ENCODE measurements at regions not wholly inside any gene's neighbourhood (a gene's known extent, or its start where the extent isn't known, plus 50 kb on each side); places are given as distances from the start of the nearest gene placed in this dataset.

DNA sequence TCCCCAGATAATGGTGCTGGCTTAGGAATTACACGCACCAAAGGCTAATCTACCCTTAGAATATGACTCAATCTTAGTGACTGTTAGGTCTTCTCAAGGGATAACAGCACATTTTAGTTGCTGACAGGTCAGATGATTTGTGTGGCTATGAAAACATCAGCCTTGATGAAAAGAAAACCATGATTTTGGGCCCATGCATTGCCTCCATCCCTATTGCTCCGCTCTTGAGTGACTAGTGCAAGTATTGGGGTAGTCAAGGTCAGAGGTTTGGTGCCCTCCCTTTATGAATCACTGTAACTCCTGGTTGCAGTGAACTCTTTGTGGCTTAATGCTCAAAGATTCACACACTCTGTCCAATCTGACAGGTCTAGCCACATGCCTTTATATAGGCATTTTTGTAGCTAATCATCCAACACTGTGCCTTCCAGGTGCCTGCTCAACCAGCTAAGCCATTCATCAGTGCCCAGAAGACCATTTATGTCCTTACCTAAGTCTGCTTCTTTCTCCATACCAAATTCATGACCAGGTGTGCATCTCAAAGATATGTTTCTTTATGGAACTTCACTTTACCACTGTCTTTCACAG lies 251.6 kb downstream of the KCNJ2 start:
- peaks cover 3% of the 10 kb centered on the region for H3K4me1 Mint-ChIP-seq
- H3K36me3 Mint-ChIP-seq: no peaks in the 10 kb centered on the region
- ATAC-seq (no peak), DNase-seq (ENCODE audit: low spot score) (no peak)
- no peak overlapping the region for H3K4me3 Mint-ChIP-seq
- ChIA-PET POLR2A (no interaction called here), CTCF (no interaction called here)
- H3K27ac Mint-ChIP-seq: no peak overlapping the region
- no peaks in the 10 kb centered on the region for H3K9me3 Mint-ChIP-seq
- TF ChIP-seq KAT7 (CRISPR knock-in tag; IDR thresholded peaks at IDR 0.05; ENCODE audit: borderline replicate concordance): no peak
- H3K27me3 Mint-ChIP-seq (ENCODE audit: low read depth): no peaks in the 10 kb centered on the region

DNA sequence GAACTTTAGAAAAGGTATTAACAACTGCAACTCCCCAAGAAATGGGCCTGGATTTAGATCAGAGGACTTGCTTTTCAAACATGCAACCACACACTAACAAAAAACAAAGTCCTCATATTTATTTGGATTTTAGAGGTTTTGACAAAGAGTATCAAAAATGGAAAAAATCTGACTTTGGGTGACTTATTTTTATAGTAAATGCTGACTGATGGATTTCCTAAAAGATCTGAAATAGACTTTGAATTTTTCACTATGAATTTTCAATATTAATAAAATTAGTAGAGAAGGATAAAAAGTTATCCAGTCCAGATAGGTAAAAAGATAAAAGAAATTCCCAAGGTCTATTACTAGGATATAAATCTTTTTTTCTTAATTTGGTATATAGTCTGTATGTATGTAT lies 253.5 kb downstream of the KCNJ2 start:
- Mint-ChIP-seq H3K4me3 (no peak overlapping the region), H3K4me1 (peaks cover 15% of the 10 kb centered on the region), H3K27ac (no peak overlapping the region), H3K36me3 (no peaks in the 10 kb centered on the region), H3K9me3 (no peaks in the 10 kb centered on the region), H3K27me3 (ENCODE audit: low read depth) (no peaks in the 10 kb centered on the region)
- ChIA-PET CTCF (no interaction called here), POLR2A (no interaction called here)
- TF ChIP-seq, protein P1, sequence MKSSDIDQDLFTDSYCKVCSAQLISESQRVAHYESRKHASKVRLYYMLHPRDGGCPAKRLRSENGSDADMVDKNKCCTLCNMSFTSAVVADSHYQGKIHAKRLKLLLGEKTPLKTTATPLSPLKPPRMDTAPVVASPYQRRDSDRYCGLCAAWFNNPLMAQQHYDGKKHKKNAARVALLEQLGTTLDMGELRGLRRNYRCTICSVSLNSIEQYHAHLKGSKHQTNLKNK (CRISPR knock-in tag; IDR thresholded peaks at IDR 0.05): no peak
- no peak for TF ChIP-seq ZNF219 (CRISPR knock-in tag; IDR thresholded peaks at IDR 0.05; ENCODE audit: borderline replicate concordance)
- TF ChIP-seq, protein P2, sequence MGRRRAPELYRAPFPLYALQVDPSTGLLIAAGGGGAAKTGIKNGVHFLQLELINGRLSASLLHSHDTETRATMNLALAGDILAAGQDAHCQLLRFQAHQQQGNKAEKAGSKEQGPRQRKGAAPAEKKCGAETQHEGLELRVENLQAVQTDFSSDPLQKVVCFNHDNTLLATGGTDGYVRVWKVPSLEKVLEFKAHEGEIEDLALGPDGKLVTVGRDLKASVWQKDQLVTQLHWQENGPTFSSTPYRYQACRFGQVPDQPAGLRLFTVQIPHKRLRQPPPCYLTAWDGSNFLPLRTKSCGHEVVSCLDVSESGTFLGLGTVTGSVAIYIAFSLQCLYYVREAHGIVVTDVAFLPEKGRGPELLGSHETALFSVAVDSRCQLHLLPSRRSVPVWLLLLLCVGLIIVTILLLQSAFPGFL (CRISPR knock-in tag; IDR thresholded peaks at IDR 0.05; ENCODE audit: borderline replicate concordance): no peak
- TF ChIP-seq, protein P3, sequence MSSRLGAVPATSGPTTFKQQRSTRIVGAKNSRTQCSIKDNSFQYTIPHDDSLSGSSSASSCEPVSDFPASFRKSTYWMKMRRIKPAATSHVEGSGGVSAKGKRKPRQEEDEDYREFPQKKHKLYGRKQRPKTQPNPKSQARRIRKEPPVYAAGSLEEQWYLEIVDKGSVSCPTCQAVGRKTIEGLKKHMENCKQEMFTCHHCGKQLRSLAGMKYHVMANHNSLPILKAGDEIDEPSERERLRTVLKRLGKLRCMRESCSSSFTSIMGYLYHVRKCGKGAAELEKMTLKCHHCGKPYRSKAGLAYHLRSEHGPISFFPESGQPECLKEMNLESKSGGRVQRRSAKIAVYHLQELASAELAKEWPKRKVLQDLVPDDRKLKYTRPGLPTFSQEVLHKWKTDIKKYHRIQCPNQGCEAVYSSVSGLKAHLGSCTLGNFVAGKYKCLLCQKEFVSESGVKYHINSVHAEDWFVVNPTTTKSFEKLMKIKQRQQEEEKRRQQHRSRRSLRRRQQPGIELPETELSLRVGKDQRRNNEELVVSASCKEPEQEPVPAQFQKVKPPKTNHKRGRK (CRISPR knock-in tag; IDR thresholded peaks at IDR 0.05; ENCODE audit: borderline replicate concordance): no peak
- TF ChIP-seq, protein P4, sequence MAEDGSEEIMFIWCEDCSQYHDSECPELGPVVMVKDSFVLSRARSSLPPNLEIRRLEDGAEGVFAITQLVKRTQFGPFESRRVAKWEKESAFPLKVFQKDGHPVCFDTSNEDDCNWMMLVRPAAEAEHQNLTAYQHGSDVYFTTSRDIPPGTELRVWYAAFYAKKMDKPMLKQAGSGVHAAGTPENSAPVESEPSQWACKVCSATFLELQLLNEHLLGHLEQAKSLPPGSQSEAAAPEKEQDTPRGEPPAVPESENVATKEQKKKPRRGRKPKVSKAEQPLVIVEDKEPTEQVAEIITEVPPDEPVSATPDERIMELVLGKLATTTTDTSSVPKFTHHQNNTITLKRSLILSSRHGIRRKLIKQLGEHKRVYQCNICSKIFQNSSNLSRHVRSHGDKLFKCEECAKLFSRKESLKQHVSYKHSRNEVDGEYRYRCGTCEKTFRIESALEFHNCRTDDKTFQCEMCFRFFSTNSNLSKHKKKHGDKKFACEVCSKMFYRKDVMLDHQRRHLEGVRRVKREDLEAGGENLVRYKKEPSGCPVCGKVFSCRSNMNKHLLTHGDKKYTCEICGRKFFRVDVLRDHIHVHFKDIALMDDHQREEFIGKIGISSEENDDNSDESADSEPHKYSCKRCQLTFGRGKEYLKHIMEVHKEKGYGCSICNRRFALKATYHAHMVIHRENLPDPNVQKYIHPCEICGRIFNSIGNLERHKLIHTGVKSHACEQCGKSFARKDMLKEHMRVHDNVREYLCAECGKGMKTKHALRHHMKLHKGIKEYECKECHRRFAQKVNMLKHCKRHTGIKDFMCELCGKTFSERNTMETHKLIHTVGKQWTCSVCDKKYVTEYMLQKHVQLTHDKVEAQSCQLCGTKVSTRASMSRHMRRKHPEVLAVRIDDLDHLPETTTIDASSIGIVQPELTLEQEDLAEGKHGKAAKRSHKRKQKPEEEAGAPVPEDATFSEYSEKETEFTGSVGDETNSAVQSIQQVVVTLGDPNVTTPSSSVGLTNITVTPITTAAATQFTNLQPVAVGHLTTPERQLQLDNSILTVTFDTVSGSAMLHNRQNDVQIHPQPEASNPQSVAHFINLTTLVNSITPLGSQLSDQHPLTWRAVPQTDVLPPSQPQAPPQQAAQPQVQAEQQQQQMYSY (CRISPR knock-in tag; IDR thresholded peaks at IDR 0.05): no peak
- ATAC-seq (no peak), DNase-seq (ENCODE audit: low spot score) (no peak)

DNA sequence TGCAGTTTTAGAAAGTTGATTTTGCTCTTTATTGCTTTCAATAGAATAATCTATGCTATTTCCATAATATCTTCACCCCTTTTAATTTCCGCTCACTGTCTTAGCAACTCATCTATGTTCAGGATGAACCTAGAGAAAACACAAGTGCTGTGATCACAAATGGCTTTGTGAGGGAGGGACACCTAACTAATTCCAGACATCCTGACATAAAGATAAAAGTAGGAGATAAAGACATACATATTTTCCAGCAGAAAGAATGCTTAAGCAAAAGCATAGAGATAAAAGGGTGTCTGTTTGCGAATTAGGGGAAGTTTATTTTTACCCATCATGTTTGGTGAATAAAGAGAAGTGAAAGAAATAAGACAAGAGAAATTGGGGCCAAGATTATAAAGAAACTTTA lies 254.2 kb downstream of the KCNJ2 start:
- POLR2A ChIA-PET: no interaction called here
- no peak overlapping the region for H3K27ac Mint-ChIP-seq
- no peak overlapping the region for H3K4me3 Mint-ChIP-seq
- no peaks in the 10 kb centered on the region for H3K36me3 Mint-ChIP-seq
- no peaks in the 10 kb centered on the region for H3K9me3 Mint-ChIP-seq
- H3K4me1 Mint-ChIP-seq: peaks cover 15% of the 10 kb centered on the region
- CTCF ChIA-PET: no interaction called here
- DNase-seq (ENCODE audit: low spot score) (no peak), ATAC-seq (no peak)
- H3K27me3 Mint-ChIP-seq (ENCODE audit: low read depth): no peaks in the 10 kb centered on the region
- TF ChIP-seq NFE2L1 (CRISPR knock-in tag; IDR thresholded peaks at IDR 0.05): no peak
- no peak for TF ChIP-seq TP53 (CRISPR knock-in tag; IDR thresholded peaks at IDR 0.05)
- no peak for TF ChIP-seq CREM (CRISPR knock-in tag; IDR thresholded peaks at IDR 0.05)
- TF ChIP-seq ZNF423 (CRISPR knock-in tag; IDR thresholded peaks at IDR 0.05): no peak
- TF ChIP-seq, protein P5, sequence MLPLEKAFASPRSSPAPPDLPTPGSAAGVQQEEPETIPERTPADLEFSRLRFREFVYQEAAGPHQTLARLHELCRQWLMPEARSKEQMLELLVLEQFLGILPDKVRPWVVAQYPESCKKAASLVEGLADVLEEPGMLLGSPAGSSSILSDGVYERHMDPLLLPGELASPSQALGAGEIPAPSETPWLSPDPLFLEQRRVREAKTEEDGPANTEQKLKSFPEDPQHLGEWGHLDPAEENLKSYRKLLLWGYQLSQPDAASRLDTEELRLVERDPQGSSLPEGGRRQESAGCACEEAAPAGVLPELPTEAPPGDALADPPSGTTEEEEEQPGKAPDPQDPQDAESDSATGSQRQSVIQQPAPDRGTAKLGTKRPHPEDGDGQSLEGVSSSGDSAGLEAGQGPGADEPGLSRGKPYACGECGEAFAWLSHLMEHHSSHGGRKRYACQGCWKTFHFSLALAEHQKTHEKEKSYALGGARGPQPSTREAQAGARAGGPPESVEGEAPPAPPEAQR (CRISPR knock-in tag; IDR thresholded peaks at IDR 0.05): no peak
- TF ChIP-seq, protein P6, sequence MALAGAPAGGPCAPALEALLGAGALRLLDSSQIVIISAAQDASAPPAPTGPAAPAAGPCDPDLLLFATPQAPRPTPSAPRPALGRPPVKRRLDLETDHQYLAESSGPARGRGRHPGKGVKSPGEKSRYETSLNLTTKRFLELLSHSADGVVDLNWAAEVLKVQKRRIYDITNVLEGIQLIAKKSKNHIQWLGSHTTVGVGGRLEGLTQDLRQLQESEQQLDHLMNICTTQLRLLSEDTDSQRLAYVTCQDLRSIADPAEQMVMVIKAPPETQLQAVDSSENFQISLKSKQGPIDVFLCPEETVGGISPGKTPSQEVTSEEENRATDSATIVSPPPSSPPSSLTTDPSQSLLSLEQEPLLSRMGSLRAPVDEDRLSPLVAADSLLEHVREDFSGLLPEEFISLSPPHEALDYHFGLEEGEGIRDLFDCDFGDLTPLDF (CRISPR knock-in tag; IDR thresholded peaks at IDR 0.05): no peak
- no peak for TF ChIP-seq ZNF121 (CRISPR knock-in tag; IDR thresholded peaks at IDR 0.05)
- TF ChIP-seq RORB (CRISPR knock-in tag; IDR thresholded peaks at IDR 0.05): no peak
- no peak for TF ChIP-seq ZNF317 (CRISPR knock-in tag; IDR thresholded peaks at IDR 0.05; ENCODE audit: borderline replicate concordance, low read depth)
- no peak for TF ChIP-seq MYBL2 (CRISPR knock-in tag; IDR thresholded peaks at IDR 0.05)
- TF ChIP-seq KAT7 (CRISPR knock-in tag; IDR thresholded peaks at IDR 0.05; ENCODE audit: borderline replicate concordance): no peak
- TF ChIP-seq, protein P7, sequence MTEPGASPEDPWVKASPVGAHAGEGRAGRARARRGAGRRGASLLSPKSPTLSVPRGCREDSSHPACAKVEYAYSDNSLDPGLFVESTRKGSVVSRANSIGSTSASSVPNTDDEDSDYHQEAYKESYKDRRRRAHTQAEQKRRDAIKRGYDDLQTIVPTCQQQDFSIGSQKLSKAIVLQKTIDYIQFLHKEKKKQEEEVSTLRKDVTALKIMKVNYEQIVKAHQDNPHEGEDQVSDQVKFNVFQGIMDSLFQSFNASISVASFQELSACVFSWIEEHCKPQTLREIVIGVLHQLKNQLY (CRISPR knock-in tag; IDR thresholded peaks at IDR 0.05): no peak
- TF ChIP-seq ESRRA (CRISPR knock-in tag; IDR thresholded peaks at IDR 0.05; ENCODE audit: borderline replicate concordance): no peak
- TF ChIP-seq NFYB (CRISPR knock-in tag; conservative IDR thresholded peaks at IDR 0.05; ENCODE audit: low read depth): no peak
- TF ChIP-seq, protein P8, sequence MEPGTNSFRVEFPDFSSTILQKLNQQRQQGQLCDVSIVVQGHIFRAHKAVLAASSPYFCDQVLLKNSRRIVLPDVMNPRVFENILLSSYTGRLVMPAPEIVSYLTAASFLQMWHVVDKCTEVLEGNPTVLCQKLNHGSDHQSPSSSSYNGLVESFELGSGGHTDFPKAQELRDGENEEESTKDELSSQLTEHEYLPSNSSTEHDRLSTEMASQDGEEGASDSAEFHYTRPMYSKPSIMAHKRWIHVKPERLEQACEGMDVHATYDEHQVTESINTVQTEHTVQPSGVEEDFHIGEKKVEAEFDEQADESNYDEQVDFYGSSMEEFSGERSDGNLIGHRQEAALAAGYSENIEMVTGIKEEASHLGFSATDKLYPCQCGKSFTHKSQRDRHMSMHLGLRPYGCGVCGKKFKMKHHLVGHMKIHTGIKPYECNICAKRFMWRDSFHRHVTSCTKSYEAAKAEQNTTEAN (CRISPR knock-in tag; IDR thresholded peaks at IDR 0.05): no peak
- TF ChIP-seq NFATC4 (CRISPR knock-in tag; IDR thresholded peaks at IDR 0.05): no peak
